ENCODE measurements at regions not wholly inside any gene's neighbourhood (a gene's known extent, or its start where the extent isn't known, plus 50 kb on each side); places are given as distances from the start of the nearest gene placed in this dataset.

GRCh38 chr9:27991221-27991620 is 417.9 kb upstream of the C9orf72 start:
- no peaks in the 10 kb centered on the region for H3K27me3 ChIP-seq
- H3K27ac ChIP-seq: no peak overlapping the region
- no peak for DNase-seq
- no peaks in the 10 kb centered on the region for H3K4me1 ChIP-seq
- no peak for TF ChIP-seq CTCF (IDR thresholded peaks at IDR 0.05)
- no peak for ATAC-seq
- no peak overlapping the region for H3K4me3 ChIP-seq
- intact Hi-C loops (cut with DNase I): no loop called here
- H3K36me3 ChIP-seq: no peaks in the 10 kb centered on the region
- H3K9me3 ChIP-seq: no peaks in the 10 kb centered on the region

- ATAC-seq (no peak), DNase-seq (no peak)
- TF ChIP-seq CTCF (IDR thresholded peaks at IDR 0.05): no peak
- H3K4me3 ChIP-seq: no peak overlapping the region
- no peaks in the 10 kb centered on the region for H3K27me3 ChIP-seq
- no peaks in the 10 kb centered on the region for H3K36me3 ChIP-seq
- no peaks in the 10 kb centered on the region for H3K9me3 ChIP-seq
- intact Hi-C loops (cut with DNase I): no loop called here
- no peak overlapping the region for H3K27ac ChIP-seq
- H3K4me1 ChIP-seq: no peaks in the 10 kb centered on the region
Observed at GRCh38 chr9:28001096-28001495, 427.8 kb upstream of the C9orf72 start.

- intact Hi-C loops (cut with DNase I): no loop called here
- H3K9me3 ChIP-seq: no peaks in the 10 kb centered on the region
- no peaks in the 10 kb centered on the region for H3K27me3 ChIP-seq
- no peaks in the 10 kb centered on the region for H3K4me1 ChIP-seq
- no peak overlapping the region for H3K4me3 ChIP-seq
- DNase-seq (peak in 2 of 4 donors; percentile 9 to 27), ATAC-seq (no peak)
- no peak for TF ChIP-seq CTCF (IDR thresholded peaks at IDR 0.05)
- H3K36me3 ChIP-seq: no peaks in the 10 kb centered on the region
- H3K27ac ChIP-seq: no peak overlapping the region
Observed at GRCh38 chr9:28004900-28005299, 431.6 kb upstream of the C9orf72 start.

GRCh38 chr9:28005779-28006178 is 432.5 kb upstream of the C9orf72 start:
- ATAC-seq: no peak
- no peaks in the 10 kb centered on the region for H3K9me3 ChIP-seq
- intact Hi-C loops (cut with DNase I): no loop called here

GRCh38 chr9:28007097-28007817 is 434.0 kb upstream of the C9orf72 start:
- Histone ChIP-seq H3K4me3 (no peak overlapping the region), H3K4me1 (no peaks in the 10 kb centered on the region), H3K36me3 (no peaks in the 10 kb centered on the region), H3K27me3 (no peaks in the 10 kb centered on the region), H3K9me3 (no peaks in the 10 kb centered on the region), H3K27ac (no peak overlapping the region)
- ATAC-seq (no peak), DNase-seq (no peak)
- intact Hi-C loops (cut with DNase I): no loop called here
- no peak for TF ChIP-seq CTCF (IDR thresholded peaks at IDR 0.05)

More at GRCh38 chr9:28005779-28006178, 432.5 kb upstream of the C9orf72 start:
- no peak for DNase-seq
- no peak overlapping the region for H3K27ac ChIP-seq
- H3K27me3 ChIP-seq: no peaks in the 10 kb centered on the region
- no peak overlapping the region for H3K4me3 ChIP-seq
- no peaks in the 10 kb centered on the region for H3K36me3 ChIP-seq
- no peak for TF ChIP-seq CTCF (IDR thresholded peaks at IDR 0.05)
- H3K4me1 ChIP-seq: no peaks in the 10 kb centered on the region
